Neural progenitor cell (in vitro differentiated cells): ENCODE measurements at regions not wholly inside any gene's neighbourhood (a gene's known extent, or its start where the extent isn't known, plus 50 kb on each side); places are given as distances from the start of the nearest gene placed in this dataset.
"Not testable (repeated sequence)": the region's sequence is repeated elsewhere in the genome, so short reads cannot be mapped to it uniquely, and the experiment has no call there.

Experiments
- DNase-seq: peaks from one replicate; pipeline ENCODE4 v3.0.0-alpha.2; 2016; ENCODE audit warnings: low spot score
- H2AFZ ChIP-seq: fragments of 200-600 bp; sonication (generic); replicated peaks from 2 replicates; pipeline ENCODE4 v1.6.1; 2016; ENCODE audit warnings: antibody characterized with exemption
- H3F3A ChIP-seq: fragments of 200-600 bp; sonication (generic); 2 replicates; pipeline ENCODE4 v1.6.1; 2016; ENCODE audit warnings: antibody characterized with exemption, low read depth
- H3K27ac ChIP-seq: fragments of 200-600 bp; sonication (generic); 2 replicates; pipeline ENCODE4 v1.5.1; 2016; ENCODE audit warnings: mild to moderate bottlenecking
- H3K27me3 ChIP-seq: fragments of 200-600 bp; sonication (generic); 2 replicates; pipeline ENCODE4 v1.6.1; 2016; ENCODE audit warnings: mild to moderate bottlenecking, moderate library complexity
- H3K36me3 ChIP-seq: fragments of 200-600 bp; sonication (generic); 2 replicates; pipeline ENCODE4 v1.5.1; 2016
- H3K4me1 ChIP-seq: fragments of 200-600 bp; sonication (generic); 2 replicates; pipeline ENCODE4 v1.6.1; 2016; ENCODE audit warnings: mixed run types
- H3K4me2 ChIP-seq: fragments of 200-600 bp; sonication (generic); 2 replicates; pipeline ENCODE4 v1.6.1; 2016
- H3K4me3 ChIP-seq: fragments of 200-600 bp; sonication (generic); 2 replicates; pipeline ENCODE4 v1.5.1; 2016
- H3K79me2 ChIP-seq: fragments of 200-600 bp; sonication (generic); 2 replicates; pipeline ENCODE4 v1.6.1; 2016; ENCODE audit warnings: low read depth
- H3K9ac ChIP-seq: fragments of 200-600 bp; sonication (generic); 2 replicates; pipeline ENCODE4 v1.6.1; 2016
- H3K9me3 ChIP-seq: fragments of 200-600 bp; sonication (generic); 2 replicates; pipeline ENCODE4 v1.5.1; 2016; ENCODE audit warnings: low read depth
- H4K20me1 ChIP-seq: fragments of 200-600 bp; sonication (generic); 2 replicates; pipeline ENCODE4 v1.6.1; 2016; ENCODE audit warnings: low read depth
- H3K27ac Mint-ChIP-seq: 3 replicates; pipeline ENCODE4 v1.8.0; 2021; ENCODE audit warnings: mixed read lengths
- H3K27me3 Mint-ChIP-seq: 2 replicates; pipeline ENCODE4 v1.8.0; 2022; ENCODE audit warnings: low read depth, mild to moderate bottlenecking, inconsistent platforms, moderate library complexity, mixed read lengths; ENCODE audit not compliant: insufficient read depth
- H3K36me3 Mint-ChIP-seq: 3 replicates; pipeline ENCODE4 v1.8.0; 2021; ENCODE audit warnings: mixed read lengths
- H3K4me1 Mint-ChIP-seq: 3 replicates; pipeline ENCODE4 v1.8.0; 2021; ENCODE audit warnings: mixed read lengths
- H3K4me3 Mint-ChIP-seq: 3 replicates; pipeline ENCODE4 v1.8.0; 2021; ENCODE audit warnings: mild to moderate bottlenecking, moderate library complexity, mixed read lengths
- H3K9me3 Mint-ChIP-seq: 3 replicates; pipeline ENCODE4 v1.8.0; 2020; ENCODE audit warnings: mixed read lengths
- EZH2 ChIP-seq: fragments of 200-600 bp; sonication (generic); IDR thresholded peaks from 2 replicates; pipeline ENCODE4 v1.6.1; 2017; ENCODE audit warnings: antibody characterized with exemption, mild to moderate bottlenecking, moderate library complexity
- EZH2phosphoT487 ChIP-seq: fragments of 200-600 bp; sonication (generic); IDR thresholded peaks from 2 replicates; pipeline ENCODE4 v1.6.1; 2017; ENCODE audit warnings: antibody characterized with exemption
- TF ChIP-seq, protein P1 (sequence below): fragments of 200-600 bp; sonication (generic); IDR thresholded peaks from 2 replicates; pipeline ENCODE4 v1.5.1; 2017; ENCODE audit warnings: antibody characterized with exemption, mild to moderate bottlenecking

DNA sequence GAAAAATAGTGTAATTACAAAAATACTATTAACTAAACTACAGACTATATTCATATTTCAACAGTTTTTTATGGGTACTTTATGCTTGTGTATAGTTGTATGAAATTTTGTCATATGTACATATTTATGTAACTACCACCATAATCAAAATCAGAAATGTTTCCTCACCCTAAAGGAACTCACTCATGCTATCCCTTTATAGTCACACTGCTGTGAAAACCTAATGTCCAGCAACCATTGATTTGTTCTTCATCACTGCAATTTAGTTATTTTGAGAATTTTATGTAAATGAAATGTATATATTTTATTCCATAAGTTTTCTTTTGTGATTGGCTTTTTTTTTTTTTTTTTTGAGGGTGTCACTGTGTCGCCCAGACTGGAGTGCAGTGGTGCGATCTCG is 278.9 kb upstream of the SLC16A7 start:
- Histone ChIP-seq H4K20me1 (no peaks in the 10 kb centered on the region), H3K9ac (no peak overlapping the region), H3K36me3 (no peaks in the 10 kb centered on the region), H3K27me3 (no peaks in the 10 kb centered on the region), H3F3A (no peaks in the 10 kb centered on the region), H3K4me3 (no peak overlapping the region), H3K9me3 (no peaks in the 10 kb centered on the region), H3K27ac (no peak overlapping the region), H3K79me2 (no peaks in the 10 kb centered on the region), H3K4me1 (no peaks in the 10 kb centered on the region), H3K4me2 (no peak overlapping the region), H2AFZ (no peak overlapping the region)
- H3K4me3 Mint-ChIP-seq, result no peak overlapping the region
- H3K9me3 Mint-ChIP-seq, result peaks cover 2% of the 10 kb centered on the region
- DNase-seq, result no peak
- H3K36me3 Mint-ChIP-seq, result no peaks in the 10 kb centered on the region
- H3K27ac Mint-ChIP-seq, result no peak overlapping the region
- H3K27me3 Mint-ChIP-seq, result no peaks in the 10 kb centered on the region
- TF ChIP-seq EZH2 (no peak), EZH2phosphoT487 (no peak)
- TF ChIP-seq, protein P1, sequence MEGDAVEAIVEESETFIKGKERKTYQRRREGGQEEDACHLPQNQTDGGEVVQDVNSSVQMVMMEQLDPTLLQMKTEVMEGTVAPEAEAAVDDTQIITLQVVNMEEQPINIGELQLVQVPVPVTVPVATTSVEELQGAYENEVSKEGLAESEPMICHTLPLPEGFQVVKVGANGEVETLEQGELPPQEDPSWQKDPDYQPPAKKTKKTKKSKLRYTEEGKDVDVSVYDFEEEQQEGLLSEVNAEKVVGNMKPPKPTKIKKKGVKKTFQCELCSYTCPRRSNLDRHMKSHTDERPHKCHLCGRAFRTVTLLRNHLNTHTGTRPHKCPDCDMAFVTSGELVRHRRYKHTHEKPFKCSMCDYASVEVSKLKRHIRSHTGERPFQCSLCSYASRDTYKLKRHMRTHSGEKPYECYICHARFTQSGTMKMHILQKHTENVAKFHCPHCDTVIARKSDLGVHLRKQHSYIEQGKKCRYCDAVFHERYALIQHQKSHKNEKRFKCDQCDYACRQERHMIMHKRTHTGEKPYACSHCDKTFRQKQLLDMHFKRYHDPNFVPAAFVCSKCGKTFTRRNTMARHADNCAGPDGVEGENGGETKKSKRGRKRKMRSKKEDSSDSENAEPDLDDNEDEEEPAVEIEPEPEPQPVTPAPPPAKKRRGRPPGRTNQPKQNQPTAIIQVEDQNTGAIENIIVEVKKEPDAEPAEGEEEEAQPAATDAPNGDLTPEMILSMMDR, result no peak
- no peaks in the 10 kb centered on the region for H3K4me1 Mint-ChIP-seq

DNA sequence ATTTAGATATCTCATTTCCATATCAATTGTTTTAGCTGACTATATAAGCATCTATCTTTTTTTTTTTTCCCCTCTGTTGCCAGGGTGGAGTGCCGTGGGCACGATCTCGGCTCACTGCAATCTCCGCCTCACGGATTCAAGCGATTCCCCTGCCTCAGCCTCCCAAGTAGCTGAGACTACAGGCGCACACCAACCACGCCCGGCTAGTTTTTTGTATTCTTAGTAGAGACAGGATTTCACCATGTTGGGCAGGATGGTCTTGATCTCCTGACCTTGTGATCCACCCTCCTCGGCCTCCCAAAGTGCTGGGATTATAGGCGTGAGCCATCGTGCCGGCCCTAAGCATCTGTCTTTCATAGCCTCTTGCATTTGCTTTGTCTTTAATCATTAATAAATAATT is 279.5 kb upstream of the SLC16A7 start:
- not testable (repeated sequence) for H4K20me1 ChIP-seq, H3K9me3 ChIP-seq, H3K4me1 ChIP-seq, H3K27me3 ChIP-seq, H3K4me2 ChIP-seq, DNase-seq, H3K4me1 Mint-ChIP-seq, H3K4me3 ChIP-seq, H3K79me2 ChIP-seq, H3K4me3 Mint-ChIP-seq, H3K36me3 ChIP-seq, H3K27me3 Mint-ChIP-seq, H3K27ac ChIP-seq, H3K36me3 Mint-ChIP-seq, H3K9me3 Mint-ChIP-seq, H3K27ac Mint-ChIP-seq, H2AFZ ChIP-seq, H3F3A ChIP-seq, H3K9ac ChIP-seq

DNA sequence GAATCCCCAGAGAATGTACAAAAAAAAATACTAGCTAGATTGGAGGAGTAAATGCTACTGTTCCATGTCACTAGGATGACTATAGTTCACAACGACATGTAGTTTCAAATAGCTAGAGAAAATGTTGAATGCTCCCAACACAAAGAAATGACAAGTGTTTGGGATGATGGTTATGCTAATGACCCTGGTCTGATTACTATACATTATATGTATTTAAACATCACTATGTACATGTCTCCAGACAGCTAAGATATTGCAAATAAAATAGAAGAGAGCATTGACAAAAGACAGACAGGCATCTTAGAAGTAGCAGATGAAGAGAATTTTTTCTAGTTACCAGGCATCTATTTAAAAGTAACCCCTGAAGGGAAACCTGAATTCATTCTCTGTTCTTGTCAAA is 281.6 kb upstream of the SLC16A7 start:
- H3K27me3 Mint-ChIP-seq, result no peaks in the 10 kb centered on the region
- H3K4me3 Mint-ChIP-seq, result no peak overlapping the region
- Histone ChIP-seq H3K36me3 (no peaks in the 10 kb centered on the region), H3F3A (no peaks in the 10 kb centered on the region), H3K4me3 (no peak overlapping the region), H3K4me1 (no peaks in the 10 kb centered on the region), H3K9ac (no peak overlapping the region), H3K27ac (no peak overlapping the region), H3K4me2 (no peak overlapping the region), H4K20me1 (no peaks in the 10 kb centered on the region), H2AFZ (no peak overlapping the region), H3K9me3 (no peaks in the 10 kb centered on the region), H3K27me3 (no peaks in the 10 kb centered on the region), H3K79me2 (no peaks in the 10 kb centered on the region)
- H3K9me3 Mint-ChIP-seq, result peaks cover 10% of the 10 kb centered on the region
- TF ChIP-seq EZH2phosphoT487, result no peak
- TF ChIP-seq EZH2, result no peak
- TF ChIP-seq, protein P1, result no peak
- H3K4me1 Mint-ChIP-seq, result no peaks in the 10 kb centered on the region
- H3K36me3 Mint-ChIP-seq, result no peaks in the 10 kb centered on the region
- DNase-seq, result no peak
- no peak overlapping the region for H3K27ac Mint-ChIP-seq

DNA sequence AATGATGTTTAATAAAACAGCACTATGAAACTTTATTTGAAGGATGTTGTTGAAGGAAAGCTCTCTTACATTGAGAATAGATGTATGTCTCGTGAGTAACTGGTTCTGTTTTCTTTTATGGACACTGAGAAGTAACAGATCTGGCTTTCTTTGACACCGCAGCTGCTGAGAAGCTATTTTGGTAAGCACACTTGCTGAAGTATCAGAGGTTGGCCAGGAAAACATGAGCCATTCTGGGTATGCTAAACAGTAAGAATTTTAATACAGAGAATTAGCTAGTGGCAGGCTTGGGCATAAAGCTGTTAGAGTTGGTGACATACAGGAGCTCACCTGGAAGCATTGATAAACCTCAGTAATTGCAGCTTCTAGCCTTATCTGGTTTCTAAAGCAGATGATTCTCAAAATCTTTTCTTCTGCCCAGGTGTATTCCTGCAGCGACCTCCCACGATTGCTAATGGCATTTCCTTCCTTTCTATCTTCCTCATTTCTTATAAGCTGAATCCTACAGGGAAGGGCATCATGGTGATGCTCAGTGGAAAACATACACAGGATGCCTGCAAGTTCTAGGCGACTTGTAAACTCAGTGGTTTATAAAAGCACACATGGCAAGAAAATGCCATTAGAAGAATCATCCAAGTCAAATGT is 291.6 kb upstream of the SLC16A7 start:
- H3K4me2 ChIP-seq, result no peak overlapping the region
- no peak overlapping the region for H3K4me3 ChIP-seq
- H3F3A ChIP-seq, result no peaks in the 10 kb centered on the region
- no peaks in the 10 kb centered on the region for H4K20me1 ChIP-seq
- H3K27ac ChIP-seq, result no peak overlapping the region
- H3K9me3 ChIP-seq, result no peaks in the 10 kb centered on the region
- Mint-ChIP-seq H3K9me3 (no peaks in the 10 kb centered on the region), H3K27ac (no peak overlapping the region), H3K36me3 (no peaks in the 10 kb centered on the region), H3K4me3 (no peak overlapping the region), H3K4me1 (no peaks in the 10 kb centered on the region), H3K27me3 (peaks cover 2% of the 10 kb centered on the region)
- TF ChIP-seq EZH2phosphoT487 (no peak), EZH2 (no peak)
- TF ChIP-seq, protein P1, result no peak
- H3K36me3 ChIP-seq, result no peaks in the 10 kb centered on the region
- no peak overlapping the region for H3K9ac ChIP-seq
- H3K27me3 ChIP-seq, result no peaks in the 10 kb centered on the region
- no peak overlapping the region for H2AFZ ChIP-seq
- no peak for DNase-seq
- H3K79me2 ChIP-seq, result no peaks in the 10 kb centered on the region
- H3K4me1 ChIP-seq, result no peaks in the 10 kb centered on the region
